Brain pericyte (primary cell): ENCODE measurements at regions not wholly inside any gene's neighbourhood (a gene's known extent, or its start where the extent isn't known, plus 50 kb on each side); places are given as distances from the start of the nearest gene placed in this dataset.

Source experiments
- DNase-seq: peaks from one replicate; pipeline ENCODE4 v3.0.0-alpha.2; 2012; ENCODE audit warnings: low read depth, low spot score

GRCh38 chr1:118736322-118736721, 251.8 kb downstream of the TBX15 start:
- no peak for DNase-seq

GRCh38 chr1:118717893-118718292, 270.2 kb downstream of the TBX15 start:
- no peak for DNase-seq

- DNase-seq: no peak
Observed at GRCh38 chr1:118716775-118717174, 271.4 kb downstream of the TBX15 start.

- DNase-seq: no peak
Observed at GRCh38 chr1:118711356-118711755, 276.8 kb downstream of the TBX15 start.

GRCh38 chr1:118698911-118699310, 289.2 kb downstream of the TBX15 start:
- DNase-seq: no peak

GRCh38 chr1:118692143-118692542, 296.0 kb downstream of the TBX15 start:
- no peak for DNase-seq

GRCh38 chr1:118688891-118689290, 299.3 kb downstream of the TBX15 start:
- no peak for DNase-seq

GRCh38 chr1:118661769-118662320, 326.3 kb downstream of the TBX15 start:
- no peak for DNase-seq

GRCh38 chr1:118660769-118661168, 327.4 kb downstream of the TBX15 start:
- no peak for DNase-seq

- DNase-seq: no peak
Observed at GRCh38 chr1:118659646-118660045, 328.5 kb downstream of the TBX15 start.

- no peak for DNase-seq
Observed at GRCh38 chr1:118650107-118650807, 337.9 kb downstream of the TBX15 start.

GRCh38 chr1:118649369-118650106, 338.6 kb downstream of the TBX15 start:
- DNase-seq: no peak

- no peak for DNase-seq
Observed at GRCh38 chr1:118636004-118636403, 352.1 kb downstream of the TBX15 start.

GRCh38 chr1:118627435-118627834, 360.7 kb downstream of the TBX15 start:
- no peak for DNase-seq

- DNase-seq: no peak
Observed at GRCh38 chr1:118621839-118622238, 366.3 kb downstream of the TBX15 start.

GRCh38 chr1:118618618-118619340, 369.4 kb downstream of the TBX15 start:
- DNase-seq: no peak

GRCh38 chr1:118617916-118618315, 370.2 kb downstream of the TBX15 start:
- no peak for DNase-seq

GRCh38 chr1:118615066-118615465, 373.1 kb downstream of the TBX15 start:
- DNase-seq: no peak

GRCh38 chr1:118589238-118589846, 398.8 kb downstream of the TBX15 start:
- DNase-seq: no peak

GRCh38 chr1:118588566-118588965, 399.6 kb downstream of the TBX15 start:
- DNase-seq: no peak

GRCh38 chr1:118578276-118578675, 393.2 kb upstream of the SPAG17 start:
- no peak for DNase-seq

GRCh38 chr1:118575060-118575459, 390.0 kb upstream of the SPAG17 start:
- no peak for DNase-seq
